ENCODE measurements at regions not wholly inside any gene's neighbourhood (a gene's known extent, or its start where the extent isn't known, plus 50 kb on each side); places are given as distances from the start of the nearest gene placed in this dataset.

DNA sequence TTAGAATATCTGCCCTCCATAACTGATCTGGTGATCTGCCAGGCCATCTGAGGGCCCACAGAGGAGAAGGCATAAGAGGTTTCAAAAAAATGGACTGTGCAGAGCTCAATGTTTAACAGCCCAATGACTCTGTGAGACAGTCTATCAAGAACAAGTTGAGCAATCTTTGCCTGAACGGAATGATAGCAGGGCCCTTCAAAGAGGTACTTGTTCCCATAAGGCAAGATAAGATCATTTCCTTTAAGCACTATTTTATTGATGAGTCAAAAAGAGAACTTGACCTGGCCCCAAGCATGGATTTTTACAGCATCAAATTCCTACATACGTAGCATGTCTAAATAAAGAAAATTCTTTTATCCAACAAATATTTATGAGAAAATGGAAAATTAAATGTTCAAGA, 182.8 kb downstream of the IDS start:
- Mint-ChIP-seq H3K4me1 (ENCODE audit: low read depth) (no peaks in the 10 kb centered on the region), H3K36me3 (ENCODE audit: low read depth) (no peaks in the 10 kb centered on the region), H3K27me3 (ENCODE audit: insufficient read depth) (no peaks in the 10 kb centered on the region; the same call in 1 of the 2 replicates), H3K9me3 (no peaks in the 10 kb centered on the region; the same call in 1 of the 2 replicates), H3K27ac (no peak overlapping the region), H3K4me3 (no peak overlapping the region)
- no peak for DNase-seq
- TF ChIP-seq, protein P1, sequence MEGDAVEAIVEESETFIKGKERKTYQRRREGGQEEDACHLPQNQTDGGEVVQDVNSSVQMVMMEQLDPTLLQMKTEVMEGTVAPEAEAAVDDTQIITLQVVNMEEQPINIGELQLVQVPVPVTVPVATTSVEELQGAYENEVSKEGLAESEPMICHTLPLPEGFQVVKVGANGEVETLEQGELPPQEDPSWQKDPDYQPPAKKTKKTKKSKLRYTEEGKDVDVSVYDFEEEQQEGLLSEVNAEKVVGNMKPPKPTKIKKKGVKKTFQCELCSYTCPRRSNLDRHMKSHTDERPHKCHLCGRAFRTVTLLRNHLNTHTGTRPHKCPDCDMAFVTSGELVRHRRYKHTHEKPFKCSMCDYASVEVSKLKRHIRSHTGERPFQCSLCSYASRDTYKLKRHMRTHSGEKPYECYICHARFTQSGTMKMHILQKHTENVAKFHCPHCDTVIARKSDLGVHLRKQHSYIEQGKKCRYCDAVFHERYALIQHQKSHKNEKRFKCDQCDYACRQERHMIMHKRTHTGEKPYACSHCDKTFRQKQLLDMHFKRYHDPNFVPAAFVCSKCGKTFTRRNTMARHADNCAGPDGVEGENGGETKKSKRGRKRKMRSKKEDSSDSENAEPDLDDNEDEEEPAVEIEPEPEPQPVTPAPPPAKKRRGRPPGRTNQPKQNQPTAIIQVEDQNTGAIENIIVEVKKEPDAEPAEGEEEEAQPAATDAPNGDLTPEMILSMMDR (IDR thresholded peaks at IDR 0.05) = no peak

DNA sequence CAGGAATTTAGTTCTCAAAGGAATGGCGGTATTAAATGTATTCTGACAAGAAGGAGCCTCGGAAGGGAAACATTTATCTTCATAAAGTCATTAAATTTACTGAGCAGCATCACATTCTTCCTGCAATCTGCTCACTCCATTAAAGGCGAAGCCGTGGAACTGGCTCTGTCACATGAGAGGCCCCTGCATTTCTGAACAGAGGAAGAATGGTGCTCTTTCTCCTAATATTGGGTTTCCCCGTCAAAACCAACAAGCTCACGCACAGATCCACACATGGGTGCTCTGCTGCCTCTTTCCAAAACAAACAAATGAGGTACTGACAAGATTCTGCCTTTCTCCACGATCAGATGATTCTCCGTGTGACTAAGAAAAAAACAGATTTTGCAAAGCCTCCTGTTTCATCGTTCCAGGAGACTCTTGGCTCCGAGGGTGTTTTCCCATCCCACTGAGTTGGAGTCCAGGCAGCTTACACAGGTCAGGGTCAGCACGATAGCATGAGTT, 191.2 kb downstream of the IDS start:
- H3K27ac Mint-ChIP-seq = no peak overlapping the region

DNA sequence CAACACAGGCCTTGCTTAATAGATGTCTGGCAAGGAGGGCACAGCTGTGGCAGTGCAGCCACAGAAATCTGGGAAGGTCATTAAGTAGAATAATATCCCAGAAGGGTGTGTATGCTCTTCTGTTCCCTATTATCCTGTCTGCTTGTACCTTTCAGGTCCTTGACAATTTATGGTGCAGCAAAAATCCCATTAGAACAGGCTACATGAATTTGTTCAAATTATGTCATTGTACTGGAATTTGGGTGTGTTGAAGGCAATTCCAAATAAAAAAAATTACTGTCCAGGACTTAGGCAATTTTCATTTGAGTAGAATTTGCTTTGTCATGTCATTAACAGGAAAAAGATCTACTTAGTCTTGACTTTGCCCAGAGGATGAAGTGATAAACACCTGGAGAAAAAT, 192.1 kb downstream of the IDS start:
- DNase-seq = no peak

More for the DNA sequence above, 191.2 kb downstream of the IDS start:
- Mint-ChIP-seq H3K9me3 (no peaks in the 10 kb centered on the region), H3K36me3 (ENCODE audit: low read depth) (no peaks in the 10 kb centered on the region), H3K4me3 (no peak overlapping the region), H3K4me1 (ENCODE audit: low read depth) (no peaks in the 10 kb centered on the region), H3K27me3 (ENCODE audit: insufficient read depth) (no peaks in the 10 kb centered on the region)
- TF ChIP-seq, protein P1 (IDR thresholded peaks at IDR 0.05) = no peak
- no peak for DNase-seq

DNA sequence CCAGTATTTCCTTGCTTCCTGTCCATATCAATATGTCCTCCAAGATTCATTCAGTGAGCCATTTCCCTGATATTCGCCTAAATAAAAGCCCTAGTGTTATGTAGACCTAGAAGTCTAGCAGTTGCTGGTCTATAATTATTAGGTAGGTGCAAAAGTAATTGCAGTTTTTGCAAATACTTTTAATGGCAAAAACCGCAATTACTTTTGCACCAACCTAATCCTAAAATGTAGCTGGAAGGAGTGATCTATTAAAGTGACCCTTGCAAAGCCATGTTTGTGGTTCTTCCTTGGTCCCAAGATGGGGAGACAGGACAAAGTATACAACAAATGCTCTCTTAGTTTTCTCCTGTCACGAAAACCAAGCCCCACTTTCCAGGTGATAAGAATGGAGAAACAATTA, 193.0 kb downstream of the IDS start:
- H3K36me3 Mint-ChIP-seq (ENCODE audit: low read depth) = no peaks in the 10 kb centered on the region
- H3K4me3 Mint-ChIP-seq = no peak overlapping the region
- no peak for DNase-seq
- no peak overlapping the region for H3K27ac Mint-ChIP-seq
- no peaks in the 10 kb centered on the region for H3K9me3 Mint-ChIP-seq
- no peaks in the 10 kb centered on the region for H3K4me1 Mint-ChIP-seq (ENCODE audit: low read depth)
- H3K27me3 Mint-ChIP-seq (ENCODE audit: insufficient read depth) = no peaks in the 10 kb centered on the region
- TF ChIP-seq, protein P1 (IDR thresholded peaks at IDR 0.05) = no peak

More for the DNA sequence above, 192.1 kb downstream of the IDS start:
- no peaks in the 10 kb centered on the region for H3K36me3 Mint-ChIP-seq (ENCODE audit: low read depth)
- H3K4me3 Mint-ChIP-seq = no peak overlapping the region
- no peak overlapping the region for H3K27ac Mint-ChIP-seq
- TF ChIP-seq, protein P1 (IDR thresholded peaks at IDR 0.05) = no peak
- H3K9me3 Mint-ChIP-seq = no peaks in the 10 kb centered on the region
- H3K27me3 Mint-ChIP-seq (ENCODE audit: insufficient read depth) = no peaks in the 10 kb centered on the region
- H3K4me1 Mint-ChIP-seq (ENCODE audit: low read depth) = no peaks in the 10 kb centered on the region

DNA sequence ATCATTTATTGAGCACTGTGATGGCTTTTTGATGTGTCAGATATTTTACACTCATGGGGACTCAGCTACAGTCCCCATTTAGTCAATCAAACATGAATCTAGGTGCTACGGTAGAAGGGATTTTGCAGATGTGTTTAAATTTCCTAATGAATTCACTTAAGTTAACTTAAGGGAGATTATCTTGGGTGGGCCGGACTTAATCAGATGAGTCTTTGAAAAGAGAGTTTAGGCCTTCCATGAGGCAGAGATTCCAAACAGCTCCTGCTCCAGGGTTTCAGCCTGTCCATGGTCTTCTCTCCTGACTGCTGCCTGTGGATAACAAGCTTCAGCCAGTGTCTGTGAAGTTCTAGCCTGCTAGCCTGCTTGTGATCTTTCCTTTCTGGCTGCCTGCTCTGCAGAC, 202.4 kb downstream of the IDS start:
- H3K36me3 Mint-ChIP-seq (ENCODE audit: low read depth) = no peaks in the 10 kb centered on the region
- DNase-seq = no peak
- H3K4me1 Mint-ChIP-seq (ENCODE audit: low read depth) = no peaks in the 10 kb centered on the region
- peaks cover 6% of the 10 kb centered on the region for H3K9me3 Mint-ChIP-seq
- H3K4me3 Mint-ChIP-seq = no peak overlapping the region
- H3K27ac Mint-ChIP-seq = no peak overlapping the region
- TF ChIP-seq, protein P1 (IDR thresholded peaks at IDR 0.05) = no peak
- no peaks in the 10 kb centered on the region for H3K27me3 Mint-ChIP-seq (ENCODE audit: insufficient read depth)

DNA sequence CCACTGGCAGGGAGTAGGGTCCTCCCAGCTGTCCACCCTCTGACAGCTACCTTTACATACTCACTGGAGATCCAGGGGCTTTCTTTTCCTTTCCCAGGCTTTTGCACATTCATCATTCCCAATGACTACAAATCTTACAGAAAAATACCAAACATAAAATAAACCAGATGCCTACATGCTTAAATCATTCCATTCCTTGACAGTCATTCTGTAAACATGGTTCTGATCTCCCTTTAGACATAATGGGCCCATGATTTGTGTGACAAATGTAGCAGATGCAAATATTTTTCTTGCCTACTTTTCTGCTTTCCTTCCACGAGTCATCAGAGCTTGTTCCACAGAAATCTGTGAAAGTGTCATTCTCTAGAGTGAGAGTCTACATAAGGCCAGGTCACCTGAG, 207.0 kb downstream of the IDS start:
- Mint-ChIP-seq H3K9me3 (no peaks in the 10 kb centered on the region), H3K27me3 (ENCODE audit: insufficient read depth) (no peaks in the 10 kb centered on the region), H3K36me3 (ENCODE audit: low read depth) (no peaks in the 10 kb centered on the region), H3K4me1 (ENCODE audit: low read depth) (no peaks in the 10 kb centered on the region), H3K4me3 (no peak overlapping the region), H3K27ac (no peak overlapping the region)
- TF ChIP-seq, protein P1 (IDR thresholded peaks at IDR 0.05) = no peak
- no peak for DNase-seq

All from HFFc6 (cell line).